HEK293T (cell line): ENCODE measurements at regions not wholly inside any gene's neighbourhood (a gene's known extent, or its start where the extent isn't known, plus 50 kb on each side); places are given as distances from the start of the nearest gene placed in this dataset.

Experiments used
- ARNT ChIP-seq: fragments of 450-650 bp; IDR thresholded peaks from 2 replicates; pipeline ENCODE4 v1.6.1; 2017; ENCODE audit warnings: mild to moderate bottlenecking
- BHLHE40 ChIP-seq: fragments of 450-650 bp; IDR thresholded peaks from 2 replicates; pipeline ENCODE4 v1.6.1; 2016; ENCODE audit warnings: mild to moderate bottlenecking, moderate library complexity, borderline replicate concordance
- ELF4 ChIP-seq: fragments of 450-650 bp; IDR thresholded peaks from 2 replicates; pipeline ENCODE4 v1.6.1; 2017; ENCODE audit warnings: antibody characterized with exemption
- FOXK2 ChIP-seq: fragments of 450-650 bp; IDR thresholded peaks from 2 replicates; pipeline ENCODE4 v1.6.1; 2016; ENCODE audit warnings: mild to moderate bottlenecking
- FOXM1 ChIP-seq: fragments of 450-650 bp; IDR thresholded peaks from 2 replicates; pipeline ENCODE4 v1.6.1; 2017; ENCODE audit warnings: mild to moderate bottlenecking, borderline replicate concordance
- LEF1 ChIP-seq: fragments of 450-650 bp; IDR thresholded peaks from 2 replicates; pipeline ENCODE4 v1.6.1; 2017; ENCODE audit warnings: mild to moderate bottlenecking, borderline replicate concordance
- NFRKB ChIP-seq: fragments of 450-650 bp; IDR thresholded peaks from 2 replicates; pipeline ENCODE4 v1.6.1; 2016; ENCODE audit warnings: mild to moderate bottlenecking, moderate library complexity
- SP1 ChIP-seq: fragments of 450-650 bp; IDR thresholded peaks from 2 replicates; pipeline ENCODE4 v1.6.1; 2017
- TARDBP ChIP-seq: fragments of 450-650 bp; IDR thresholded peaks from 2 replicates; pipeline ENCODE4 v1.6.1; 2016
- ZNF384 ChIP-seq: fragments of 450-650 bp; IDR thresholded peaks from 2 replicates; pipeline ENCODE4 v1.6.1; 2016
- TF ChIP-seq, protein P1 (sequence below): fragments of 450-650 bp; IDR thresholded peaks from 2 replicates; pipeline ENCODE4 v1.6.1; 2016

GRCh38 chr16:51002881-51003490, 148.1 kb downstream of the SALL1 start:
- TF ChIP-seq NFRKB (no peak), LEF1 (no peak), ELF4 (no peak), ZNF384 (no peak), FOXM1 (no peak), FOXK2 (no peak), TARDBP (no peak), BHLHE40 (no peak), SP1 (no peak), ARNT (no peak)
- TF ChIP-seq, protein P1, sequence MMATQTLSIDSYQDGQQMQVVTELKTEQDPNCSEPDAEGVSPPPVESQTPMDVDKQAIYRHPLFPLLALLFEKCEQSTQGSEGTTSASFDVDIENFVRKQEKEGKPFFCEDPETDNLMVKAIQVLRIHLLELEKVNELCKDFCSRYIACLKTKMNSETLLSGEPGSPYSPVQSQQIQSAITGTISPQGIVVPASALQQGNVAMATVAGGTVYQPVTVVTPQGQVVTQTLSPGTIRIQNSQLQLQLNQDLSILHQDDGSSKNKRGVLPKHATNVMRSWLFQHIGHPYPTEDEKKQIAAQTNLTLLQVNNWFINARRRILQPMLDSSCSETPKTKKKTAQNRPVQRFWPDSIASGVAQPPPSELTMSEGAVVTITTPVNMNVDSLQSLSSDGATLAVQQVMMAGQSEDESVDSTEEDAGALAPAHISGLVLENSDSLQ, result no peak
